ENCODE measurements at regions not wholly inside any gene's neighbourhood (a gene's known extent, or its start where the extent isn't known, plus 50 kb on each side); places are given as distances from the start of the nearest gene placed in this dataset.

DNA sequence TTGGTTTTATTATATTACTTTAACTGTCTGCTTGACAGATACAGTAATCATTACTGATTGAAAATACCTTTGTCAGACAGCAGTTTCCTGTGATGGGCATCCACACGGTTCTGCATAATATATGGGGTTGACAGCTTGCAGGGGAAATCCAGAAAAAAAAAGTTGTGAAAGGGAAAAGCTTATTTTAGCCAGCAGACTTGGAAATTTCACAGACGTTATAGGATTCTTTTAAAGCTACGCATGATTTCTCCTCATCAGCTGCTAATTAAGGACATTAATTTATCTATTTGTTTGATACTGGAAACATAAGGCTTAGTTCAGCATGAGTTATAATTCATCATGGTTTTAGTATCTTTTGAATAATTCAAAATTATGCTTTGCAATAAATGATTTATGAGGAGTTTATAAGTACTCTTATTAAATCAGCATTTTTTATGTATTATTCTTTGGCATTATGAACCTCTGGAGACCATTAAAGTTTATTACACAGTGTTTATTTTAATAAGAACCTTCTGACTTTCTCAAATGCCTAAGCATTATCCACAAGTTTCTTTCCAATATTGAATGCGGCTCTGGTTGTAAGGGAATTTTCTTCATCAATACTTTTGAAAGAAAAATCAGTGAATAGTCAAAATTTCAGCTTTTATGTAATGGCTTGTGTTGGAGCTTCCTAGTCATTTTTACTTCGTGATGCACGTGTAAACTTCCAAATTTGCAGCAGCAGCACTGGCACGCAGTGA, 235.3 kb upstream of the KCNK2 start:
- TF ChIP-seq, protein P1, sequence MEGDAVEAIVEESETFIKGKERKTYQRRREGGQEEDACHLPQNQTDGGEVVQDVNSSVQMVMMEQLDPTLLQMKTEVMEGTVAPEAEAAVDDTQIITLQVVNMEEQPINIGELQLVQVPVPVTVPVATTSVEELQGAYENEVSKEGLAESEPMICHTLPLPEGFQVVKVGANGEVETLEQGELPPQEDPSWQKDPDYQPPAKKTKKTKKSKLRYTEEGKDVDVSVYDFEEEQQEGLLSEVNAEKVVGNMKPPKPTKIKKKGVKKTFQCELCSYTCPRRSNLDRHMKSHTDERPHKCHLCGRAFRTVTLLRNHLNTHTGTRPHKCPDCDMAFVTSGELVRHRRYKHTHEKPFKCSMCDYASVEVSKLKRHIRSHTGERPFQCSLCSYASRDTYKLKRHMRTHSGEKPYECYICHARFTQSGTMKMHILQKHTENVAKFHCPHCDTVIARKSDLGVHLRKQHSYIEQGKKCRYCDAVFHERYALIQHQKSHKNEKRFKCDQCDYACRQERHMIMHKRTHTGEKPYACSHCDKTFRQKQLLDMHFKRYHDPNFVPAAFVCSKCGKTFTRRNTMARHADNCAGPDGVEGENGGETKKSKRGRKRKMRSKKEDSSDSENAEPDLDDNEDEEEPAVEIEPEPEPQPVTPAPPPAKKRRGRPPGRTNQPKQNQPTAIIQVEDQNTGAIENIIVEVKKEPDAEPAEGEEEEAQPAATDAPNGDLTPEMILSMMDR (conservative IDR thresholded peaks at IDR 0.05 in 1 of 2, IDR thresholded peaks at IDR 0.05 in 1 of 2; ENCODE audit: low read depth in 1 of 2, low read length in 2 of 2): no peak
- TF ChIP-seq EZH2 (IDR thresholded peaks at IDR 0.05; ENCODE audit: low read length, missing control alignments): no peak
